ENCODE measurements at regions not wholly inside any gene's neighbourhood (a gene's known extent, or its start where the extent isn't known, plus 50 kb on each side); places are given as distances from the start of the nearest gene placed in this dataset.

GRCh38 chr2:15814403-15814802 lies 125.9 kb upstream of the MYCN start:
- Mint-ChIP-seq H3K36me3 (ENCODE audit: insufficient read depth, unreplicated experiment) (no peaks in the 10 kb centered on the region), H3K27ac (ENCODE audit: unreplicated experiment) (no peak overlapping the region)
- no TSS peak for BruUV-seq (replicated peaks)

DNA sequence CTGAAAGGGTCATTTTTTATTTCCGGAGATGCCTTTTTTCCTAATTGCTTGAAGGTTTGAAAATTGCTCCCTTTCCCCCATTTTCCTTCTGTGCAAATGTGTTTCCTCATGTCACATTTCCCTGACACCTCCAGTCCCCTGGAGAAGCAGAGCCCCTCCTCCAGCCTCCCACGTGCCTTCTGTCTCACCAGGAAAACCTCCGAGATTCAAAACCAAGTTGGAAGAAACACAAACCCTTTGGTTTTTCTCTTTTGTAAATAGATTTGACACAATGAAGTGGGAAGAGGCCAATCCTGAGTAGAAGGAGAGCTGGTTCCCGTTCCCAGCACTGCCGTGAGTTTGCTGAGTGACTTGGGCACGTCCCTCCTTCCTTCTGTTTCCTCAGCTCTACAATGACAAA lies 125.4 kb upstream of the MYCN start:
- no TSS peak for BruUV-seq (replicated peaks)
- no peaks in the 10 kb centered on the region for H3K4me1 Mint-ChIP-seq (ENCODE audit: low read depth, unreplicated experiment)
- TF ChIP-seq, protein P1, sequence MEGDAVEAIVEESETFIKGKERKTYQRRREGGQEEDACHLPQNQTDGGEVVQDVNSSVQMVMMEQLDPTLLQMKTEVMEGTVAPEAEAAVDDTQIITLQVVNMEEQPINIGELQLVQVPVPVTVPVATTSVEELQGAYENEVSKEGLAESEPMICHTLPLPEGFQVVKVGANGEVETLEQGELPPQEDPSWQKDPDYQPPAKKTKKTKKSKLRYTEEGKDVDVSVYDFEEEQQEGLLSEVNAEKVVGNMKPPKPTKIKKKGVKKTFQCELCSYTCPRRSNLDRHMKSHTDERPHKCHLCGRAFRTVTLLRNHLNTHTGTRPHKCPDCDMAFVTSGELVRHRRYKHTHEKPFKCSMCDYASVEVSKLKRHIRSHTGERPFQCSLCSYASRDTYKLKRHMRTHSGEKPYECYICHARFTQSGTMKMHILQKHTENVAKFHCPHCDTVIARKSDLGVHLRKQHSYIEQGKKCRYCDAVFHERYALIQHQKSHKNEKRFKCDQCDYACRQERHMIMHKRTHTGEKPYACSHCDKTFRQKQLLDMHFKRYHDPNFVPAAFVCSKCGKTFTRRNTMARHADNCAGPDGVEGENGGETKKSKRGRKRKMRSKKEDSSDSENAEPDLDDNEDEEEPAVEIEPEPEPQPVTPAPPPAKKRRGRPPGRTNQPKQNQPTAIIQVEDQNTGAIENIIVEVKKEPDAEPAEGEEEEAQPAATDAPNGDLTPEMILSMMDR (IDR thresholded peaks at IDR 0.05; ENCODE audit: unreplicated experiment): no peak
- H3K27ac Mint-ChIP-seq (ENCODE audit: unreplicated experiment): no peak overlapping the region
- intact Hi-C loops (cut with micrococcal nuclease; ENCODE audit: unreplicated experiment): no loop called here
- H3K9me3 Mint-ChIP-seq (ENCODE audit: low read depth, unreplicated experiment): no peaks in the 10 kb centered on the region
- no peak overlapping the region for H3K4me3 Mint-ChIP-seq (ENCODE audit: low read depth, unreplicated experiment)
- CTCF ChIA-PET: no interaction called here
- H3K36me3 Mint-ChIP-seq (ENCODE audit: insufficient read depth, unreplicated experiment): no peaks in the 10 kb centered on the region
- peaks cover 83% of the 10 kb centered on the region for H3K27me3 Mint-ChIP-seq (ENCODE audit: unreplicated experiment)
- no peak for DNase-seq

More at GRCh38 chr2:15814403-15814802, 125.9 kb upstream of the MYCN start:
- CTCF ChIA-PET: no interaction called here
- no peak for DNase-seq
- TF ChIP-seq, protein P1 (IDR thresholded peaks at IDR 0.05; ENCODE audit: unreplicated experiment): no peak
- Mint-ChIP-seq H3K4me1 (ENCODE audit: low read depth, unreplicated experiment) (no peaks in the 10 kb centered on the region), H3K27me3 (ENCODE audit: unreplicated experiment) (peaks cover 88% of the 10 kb centered on the region), H3K4me3 (ENCODE audit: low read depth, unreplicated experiment) (no peak overlapping the region), H3K9me3 (ENCODE audit: low read depth, unreplicated experiment) (no peaks in the 10 kb centered on the region)
- intact Hi-C loops (cut with micrococcal nuclease; ENCODE audit: unreplicated experiment): no loop called here

DNA sequence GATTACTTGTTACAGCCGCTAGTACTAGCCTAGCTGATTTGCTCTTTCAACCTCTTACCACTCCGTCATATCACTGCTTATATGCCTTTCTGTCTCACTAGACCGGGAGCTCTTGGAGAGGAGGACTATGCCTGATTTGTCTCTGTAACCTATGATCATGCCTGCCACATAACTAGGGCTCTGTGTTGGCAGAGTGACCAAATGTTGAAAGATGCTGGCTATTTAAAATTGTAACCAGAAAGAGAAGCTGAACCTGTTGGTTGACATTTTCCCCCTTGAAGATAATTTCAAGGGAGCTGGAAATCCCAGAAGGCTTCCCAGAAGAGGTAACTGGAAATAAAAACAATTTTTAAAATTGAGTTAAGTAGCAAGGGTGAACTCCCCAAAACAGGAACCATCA lies 124.1 kb upstream of the MYCN start:
- Mint-ChIP-seq H3K4me1 (ENCODE audit: low read depth, unreplicated experiment) (no peaks in the 10 kb centered on the region), H3K27me3 (ENCODE audit: unreplicated experiment) (peaks cover 70% of the 10 kb centered on the region), H3K27ac (ENCODE audit: unreplicated experiment) (no peak overlapping the region), H3K4me3 (ENCODE audit: low read depth, unreplicated experiment) (no peak overlapping the region), H3K36me3 (ENCODE audit: insufficient read depth, unreplicated experiment) (no peaks in the 10 kb centered on the region), H3K9me3 (ENCODE audit: low read depth, unreplicated experiment) (no peaks in the 10 kb centered on the region)
- CTCF ChIA-PET: no interaction called here
- TF ChIP-seq, protein P1 (IDR thresholded peaks at IDR 0.05; ENCODE audit: unreplicated experiment): no peak
- no peak for DNase-seq
- intact Hi-C loops (cut with micrococcal nuclease; ENCODE audit: unreplicated experiment): no loop called here
- no TSS peak for BruUV-seq (replicated peaks)

DNA sequence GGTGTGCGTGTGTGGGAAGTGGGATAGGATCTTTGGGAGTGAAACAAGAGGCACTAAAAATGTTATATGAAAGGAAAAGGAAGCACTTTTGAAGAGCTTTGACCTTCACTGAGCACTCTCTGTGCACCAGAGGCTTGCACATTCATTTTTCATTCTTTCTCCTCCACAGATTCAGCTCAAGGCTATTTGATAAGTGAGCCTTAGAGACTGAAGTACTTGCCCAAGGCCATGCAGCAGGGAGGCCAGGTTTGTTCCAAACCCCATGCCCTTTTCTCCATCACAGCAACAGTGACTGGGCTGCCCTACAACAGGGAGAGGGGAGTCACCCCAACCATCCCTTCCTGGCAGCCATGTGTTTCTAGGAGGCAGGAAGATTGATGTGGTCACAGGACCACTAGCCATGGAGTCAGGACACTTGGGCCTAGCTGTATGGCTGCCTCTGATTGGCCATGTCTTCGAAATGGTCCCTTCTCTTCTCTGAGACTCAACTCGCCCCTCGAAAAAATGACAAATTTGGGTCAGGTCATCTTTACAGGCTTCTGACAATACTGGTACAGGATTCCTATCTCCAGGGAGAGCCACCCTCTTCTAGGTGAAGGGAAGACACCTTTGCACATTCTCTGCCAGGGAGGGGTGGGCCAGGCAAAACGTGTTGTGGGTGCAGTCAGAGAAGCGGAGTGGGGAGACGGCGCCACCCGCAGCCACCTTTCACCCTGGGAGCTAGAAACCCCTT lies 123.5 kb upstream of the MYCN start:
- Mint-ChIP-seq H3K27ac (ENCODE audit: unreplicated experiment) (no peak overlapping the region), H3K4me3 (ENCODE audit: low read depth, unreplicated experiment) (no peak overlapping the region), H3K27me3 (ENCODE audit: unreplicated experiment) (peaks cover 64% of the 10 kb centered on the region), H3K36me3 (ENCODE audit: insufficient read depth, unreplicated experiment) (no peaks in the 10 kb centered on the region), H3K9me3 (ENCODE audit: low read depth, unreplicated experiment) (no peaks in the 10 kb centered on the region), H3K4me1 (ENCODE audit: low read depth, unreplicated experiment) (no peaks in the 10 kb centered on the region)
- intact Hi-C loops (cut with micrococcal nuclease; ENCODE audit: unreplicated experiment): no loop called here
- CTCF ChIA-PET: no interaction called here
- TF ChIP-seq, protein P1 (IDR thresholded peaks at IDR 0.05; ENCODE audit: unreplicated experiment): no peak
- no TSS peak for BruUV-seq (replicated peaks)
- DNase-seq: no peak

All from Calu3 (cell line).